ENCODE measurements at regions not wholly inside any gene's neighbourhood (a gene's known extent, or its start where the extent isn't known, plus 50 kb on each side); places are given as distances from the start of the nearest gene placed in this dataset.

DNA sequence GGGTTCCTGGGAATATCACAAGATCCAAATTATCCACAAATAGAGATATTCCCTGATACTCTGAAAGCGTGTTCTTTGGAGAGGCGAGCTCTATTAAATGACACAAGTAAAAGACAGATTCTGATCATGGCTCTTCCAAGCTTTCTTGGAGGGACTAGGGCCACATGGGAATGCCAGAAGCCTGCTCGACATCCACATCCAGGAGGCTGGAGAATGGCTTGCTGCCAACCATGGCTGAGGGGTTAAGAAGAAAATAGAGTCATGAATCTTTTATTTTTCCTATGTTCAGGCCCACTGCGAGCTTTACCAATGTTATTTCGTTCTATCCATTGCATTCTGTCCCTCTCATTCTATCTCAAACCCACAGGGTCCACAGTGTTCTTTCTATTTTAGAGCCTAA, 1018.0 kb upstream of the CELF2 start:
- POLR2A ChIA-PET = no interaction called here
- Histone ChIP-seq H3K36me3 (ENCODE audit: control insufficient read depth, insufficient read depth, low read length) (no peaks in the 10 kb centered on the region), H3K27me3 (replicated peaks; ENCODE audit: control insufficient read depth, insufficient read depth, low read length) (no peaks in the 10 kb centered on the region), H3K4me1 (no peaks in the 10 kb centered on the region), H3K9me3 (no peaks in the 10 kb centered on the region), H3K4me3 (ENCODE audit: low read depth, low read length) (no peak overlapping the region)
- no TSS peak for BruUV-seq (replicated peaks)
- Mint-ChIP-seq H3K4me3 (ENCODE audit: unreplicated experiment) (no peak overlapping the region), H3K9me3 (ENCODE audit: unreplicated experiment) (no peaks in the 10 kb centered on the region), H3K36me3 (ENCODE audit: insufficient read depth, unreplicated experiment) (no peaks in the 10 kb centered on the region), H3K27ac (ENCODE audit: unreplicated experiment) (no peak overlapping the region), H3K4me1 (ENCODE audit: low read depth, unreplicated experiment) (no peaks in the 10 kb centered on the region), H3K27me3 (ENCODE audit: insufficient read depth, unreplicated experiment) (no peaks in the 10 kb centered on the region)
- intact Hi-C loops (cut with micrococcal nuclease; ENCODE audit: unreplicated experiment) = no loop called here
- CTCF ChIA-PET = no interaction called here
- TF ChIP-seq, protein P1, sequence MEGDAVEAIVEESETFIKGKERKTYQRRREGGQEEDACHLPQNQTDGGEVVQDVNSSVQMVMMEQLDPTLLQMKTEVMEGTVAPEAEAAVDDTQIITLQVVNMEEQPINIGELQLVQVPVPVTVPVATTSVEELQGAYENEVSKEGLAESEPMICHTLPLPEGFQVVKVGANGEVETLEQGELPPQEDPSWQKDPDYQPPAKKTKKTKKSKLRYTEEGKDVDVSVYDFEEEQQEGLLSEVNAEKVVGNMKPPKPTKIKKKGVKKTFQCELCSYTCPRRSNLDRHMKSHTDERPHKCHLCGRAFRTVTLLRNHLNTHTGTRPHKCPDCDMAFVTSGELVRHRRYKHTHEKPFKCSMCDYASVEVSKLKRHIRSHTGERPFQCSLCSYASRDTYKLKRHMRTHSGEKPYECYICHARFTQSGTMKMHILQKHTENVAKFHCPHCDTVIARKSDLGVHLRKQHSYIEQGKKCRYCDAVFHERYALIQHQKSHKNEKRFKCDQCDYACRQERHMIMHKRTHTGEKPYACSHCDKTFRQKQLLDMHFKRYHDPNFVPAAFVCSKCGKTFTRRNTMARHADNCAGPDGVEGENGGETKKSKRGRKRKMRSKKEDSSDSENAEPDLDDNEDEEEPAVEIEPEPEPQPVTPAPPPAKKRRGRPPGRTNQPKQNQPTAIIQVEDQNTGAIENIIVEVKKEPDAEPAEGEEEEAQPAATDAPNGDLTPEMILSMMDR (IDR thresholded peaks at IDR 0.05; ENCODE audit: insufficient read depth in 1 of 2, low read depth in 1 of 2, low read length in 1 of 2, severe bottlenecking in 1 of 2, unreplicated experiment in 1 of 2) = no peak
- DNase-seq = no peak

DNA sequence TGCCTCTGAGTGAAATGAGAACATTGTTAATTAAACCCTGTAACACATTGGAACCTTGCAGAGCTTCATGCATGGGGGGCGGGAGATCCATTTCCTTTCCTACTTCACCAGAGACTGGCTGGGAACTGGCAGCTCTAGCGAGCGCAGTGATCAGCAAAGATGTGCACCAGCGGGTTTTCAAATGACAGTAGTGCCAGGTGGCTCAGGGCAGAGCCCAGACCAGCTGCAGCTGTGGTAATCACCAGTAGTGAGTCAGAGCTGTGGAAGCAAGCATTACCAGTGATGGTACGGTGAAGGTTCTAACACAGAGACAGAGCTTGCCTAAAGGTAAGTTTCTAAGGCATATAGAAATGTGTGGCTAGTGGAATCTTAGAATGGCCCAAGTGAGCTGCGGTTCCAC, 1009.7 kb upstream of the CELF2 start:
- H3K4me3 Mint-ChIP-seq (ENCODE audit: unreplicated experiment) = no peak overlapping the region
- POLR2A ChIA-PET = no interaction called here

DNA sequence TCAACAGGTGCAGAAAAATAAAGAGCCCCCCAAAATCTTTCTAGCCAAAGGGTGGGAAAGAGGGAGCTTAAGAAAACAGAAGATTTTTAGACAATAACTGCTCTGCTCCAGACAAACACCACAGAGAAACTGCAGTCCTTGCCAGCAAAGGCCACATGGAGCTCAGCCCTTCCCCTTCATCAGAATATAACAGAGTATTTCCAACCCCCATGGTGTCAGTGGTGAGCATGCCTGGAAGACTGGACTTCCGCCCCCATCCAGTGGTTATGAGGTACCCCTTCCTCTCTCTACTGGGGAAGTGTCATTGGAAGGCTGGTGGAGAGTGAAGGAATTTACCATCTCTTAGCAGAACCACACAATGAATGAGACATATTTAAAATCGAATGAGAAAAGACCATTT, 1007.3 kb upstream of the CELF2 start:
- ChIA-PET POLR2A (no interaction called here), CTCF (no interaction called here)
- Mint-ChIP-seq H3K27me3 (ENCODE audit: insufficient read depth, unreplicated experiment) (peaks cover 3% of the 10 kb centered on the region), H3K27ac (ENCODE audit: unreplicated experiment) (no peak overlapping the region), H3K4me3 (ENCODE audit: unreplicated experiment) (no peak overlapping the region), H3K36me3 (ENCODE audit: insufficient read depth, unreplicated experiment) (no peaks in the 10 kb centered on the region), H3K9me3 (ENCODE audit: unreplicated experiment) (no peaks in the 10 kb centered on the region), H3K4me1 (ENCODE audit: low read depth, unreplicated experiment) (no peaks in the 10 kb centered on the region)
- Histone ChIP-seq H3K36me3 (ENCODE audit: control insufficient read depth, insufficient read depth, low read length) (no peaks in the 10 kb centered on the region), H3K4me1 (no peaks in the 10 kb centered on the region), H3K9me3 (no peaks in the 10 kb centered on the region), H3K4me3 (ENCODE audit: low read depth, low read length) (no peak overlapping the region), H3K27me3 (replicated peaks; ENCODE audit: control insufficient read depth, insufficient read depth, low read length) (no peaks in the 10 kb centered on the region)
- TF ChIP-seq, protein P1 (IDR thresholded peaks at IDR 0.05; ENCODE audit: insufficient read depth in 1 of 2, low read depth in 1 of 2, low read length in 1 of 2, severe bottlenecking in 1 of 2, unreplicated experiment in 1 of 2) = no peak
- no peak for DNase-seq
- no TSS peak for BruUV-seq (replicated peaks)
- intact Hi-C loops (cut with micrococcal nuclease; ENCODE audit: unreplicated experiment) = no loop called here

More for the DNA sequence above, 1009.7 kb upstream of the CELF2 start:
- DNase-seq = no peak
- Mint-ChIP-seq H3K9me3 (ENCODE audit: unreplicated experiment) (no peaks in the 10 kb centered on the region), H3K4me1 (ENCODE audit: low read depth, unreplicated experiment) (no peaks in the 10 kb centered on the region), H3K27ac (ENCODE audit: unreplicated experiment) (no peak overlapping the region), H3K27me3 (ENCODE audit: insufficient read depth, unreplicated experiment) (peaks cover 3% of the 10 kb centered on the region), H3K36me3 (ENCODE audit: insufficient read depth, unreplicated experiment) (no peaks in the 10 kb centered on the region)
- Histone ChIP-seq H3K9me3 (no peaks in the 10 kb centered on the region), H3K4me3 (ENCODE audit: low read depth, low read length) (no peak overlapping the region), H3K36me3 (ENCODE audit: control insufficient read depth, insufficient read depth, low read length) (no peaks in the 10 kb centered on the region), H3K4me1 (no peaks in the 10 kb centered on the region), H3K27me3 (replicated peaks; ENCODE audit: control insufficient read depth, insufficient read depth, low read length) (no peaks in the 10 kb centered on the region)
- no TSS peak for BruUV-seq (replicated peaks)
- TF ChIP-seq, protein P1 (IDR thresholded peaks at IDR 0.05; ENCODE audit: insufficient read depth in 1 of 2, low read depth in 1 of 2, low read length in 1 of 2, severe bottlenecking in 1 of 2, unreplicated experiment in 1 of 2) = no peak
- CTCF ChIA-PET = no interaction called here
- intact Hi-C loops (cut with micrococcal nuclease; ENCODE audit: unreplicated experiment) = no loop called here
